SKM-1 treated with dmso at 0.1 percent for 144 hours (cell line): ENCODE measurements at regions not wholly inside any gene's neighbourhood (a gene's known extent, or its start where the extent isn't known, plus 50 kb on each side); places are given as distances from the start of the nearest gene placed in this dataset.
"Not testable (repeated sequence)": the region's sequence is repeated elsewhere in the genome, so short reads cannot be mapped to it uniquely, and the experiment has no call there.

Experiments
- DNase-seq: peaks from one replicate; lab custom pipeline; 2025; ENCODE audit not compliant: unreplicated experiment; lab: John Stamatoyannopoulos, UW

DNA sequence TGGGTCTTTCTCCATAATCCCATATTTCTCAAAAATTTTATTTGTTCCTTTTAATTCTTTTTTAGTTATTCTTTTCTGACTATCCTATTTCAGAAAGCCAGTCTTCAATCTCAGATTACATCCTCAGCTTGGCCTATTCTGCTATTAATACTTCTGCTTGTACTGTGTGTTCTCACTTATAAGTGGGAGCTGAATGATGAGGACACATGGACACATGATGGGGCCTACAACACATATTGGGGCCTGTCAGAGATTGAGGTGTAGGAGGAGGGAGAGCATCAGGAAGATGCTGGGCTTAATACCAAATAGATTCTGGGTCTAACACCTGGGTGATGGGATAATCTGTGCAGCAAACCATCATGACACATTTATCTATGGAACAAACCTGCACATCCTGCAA is 82.3 kb downstream of the MAGEE1 start:
- no peak for DNase-seq

DNA sequence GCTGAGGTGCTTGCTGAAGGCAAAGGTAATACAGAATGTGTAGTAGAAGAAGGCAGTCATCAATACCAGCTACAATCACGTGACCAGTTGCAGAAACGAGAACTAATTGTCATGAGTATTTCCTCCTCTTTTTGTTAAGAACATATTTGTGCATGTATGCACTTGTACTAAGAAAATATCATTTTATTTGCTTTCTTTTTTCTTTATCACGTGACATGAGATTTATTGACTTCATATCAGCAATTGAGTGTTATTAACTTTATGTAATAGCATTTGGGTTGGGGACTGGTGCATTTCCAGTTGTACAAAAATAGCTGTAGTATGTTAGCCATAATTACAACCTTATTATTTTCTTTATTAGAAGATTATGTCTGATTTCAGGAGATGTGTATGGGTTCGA is 90.0 kb downstream of the MAGEE1 start:
- no peak for DNase-seq

DNA sequence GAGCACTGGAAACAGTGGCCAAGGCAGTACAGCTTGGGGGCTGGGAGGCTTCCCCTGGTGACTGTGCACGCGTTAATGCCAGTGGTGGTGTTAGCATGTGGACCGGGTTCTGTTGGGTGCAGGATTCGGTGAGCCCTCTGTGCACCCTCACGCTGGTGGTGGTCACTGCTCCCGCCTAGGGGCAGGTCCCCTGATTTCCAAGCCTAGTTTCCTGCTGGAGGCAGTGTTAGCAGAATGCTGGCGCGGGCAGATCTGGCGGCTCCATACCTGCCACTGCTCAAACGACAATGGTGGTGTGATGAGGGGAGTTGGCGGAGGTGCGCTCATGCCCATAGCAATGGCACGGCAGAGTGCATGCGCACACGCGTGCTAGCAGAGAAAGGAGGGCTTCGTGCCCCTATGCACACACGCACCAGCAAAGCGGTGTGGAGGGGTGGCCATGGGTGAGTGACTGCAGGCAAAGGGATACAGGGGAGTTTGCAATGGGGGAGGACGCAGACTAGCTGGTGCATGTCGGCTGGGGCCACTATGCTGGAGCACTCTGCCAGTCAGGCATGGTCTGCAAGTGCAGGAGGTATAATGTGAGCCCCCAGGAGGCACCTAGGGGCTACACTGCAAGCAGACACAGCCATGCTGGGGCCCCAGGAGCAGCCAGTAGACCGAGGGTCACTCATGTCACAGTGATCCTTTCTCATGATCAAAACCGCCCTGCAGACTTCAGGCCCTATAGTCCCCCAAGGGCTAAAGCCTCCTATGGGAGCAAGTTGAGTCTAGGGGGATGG is 93.0 kb downstream of the MAGEE1 start:
- DNase-seq, result no peak

DNA sequence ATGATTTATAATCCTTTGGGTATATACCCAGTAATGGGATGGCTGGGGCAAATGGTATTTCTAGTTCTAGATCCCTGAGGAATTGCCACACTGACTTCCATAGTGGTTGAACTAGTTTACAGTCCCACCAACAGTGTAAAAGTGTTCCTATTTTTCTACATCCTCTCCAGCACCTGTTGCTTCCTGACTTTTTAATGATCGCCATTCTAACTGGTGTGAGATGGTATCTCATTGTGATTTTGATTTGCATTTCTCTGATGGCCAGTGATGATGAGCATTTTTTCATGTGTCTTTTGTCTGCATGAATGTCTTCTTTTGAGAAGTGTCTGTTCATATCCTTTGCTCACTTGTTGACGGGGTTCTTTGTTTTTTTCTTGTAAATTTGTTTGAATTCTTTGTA is 108.2 kb downstream of the MAGEE1 start:
- not testable (repeated sequence) for DNase-seq

DNA sequence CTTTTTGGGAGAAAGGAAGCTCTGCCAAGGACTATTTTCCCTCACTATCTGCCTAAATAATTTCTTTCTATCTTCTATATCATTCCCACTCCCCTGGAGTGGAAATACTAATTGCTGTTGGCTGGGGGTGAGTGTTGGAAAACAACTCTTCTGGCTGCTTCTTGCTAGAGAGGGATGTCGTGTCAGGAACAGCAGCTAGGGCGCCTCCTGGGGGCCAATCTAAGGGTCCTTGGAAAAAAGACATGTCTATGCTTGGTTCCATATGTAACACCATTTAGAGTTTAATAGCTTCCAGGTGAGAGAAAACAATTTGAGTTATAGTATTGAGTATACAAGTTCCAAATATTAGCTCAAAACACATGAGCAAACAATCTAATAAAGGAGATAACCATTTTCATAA is 111.3 kb downstream of the MAGEE1 start:
- no peak for DNase-seq

DNA sequence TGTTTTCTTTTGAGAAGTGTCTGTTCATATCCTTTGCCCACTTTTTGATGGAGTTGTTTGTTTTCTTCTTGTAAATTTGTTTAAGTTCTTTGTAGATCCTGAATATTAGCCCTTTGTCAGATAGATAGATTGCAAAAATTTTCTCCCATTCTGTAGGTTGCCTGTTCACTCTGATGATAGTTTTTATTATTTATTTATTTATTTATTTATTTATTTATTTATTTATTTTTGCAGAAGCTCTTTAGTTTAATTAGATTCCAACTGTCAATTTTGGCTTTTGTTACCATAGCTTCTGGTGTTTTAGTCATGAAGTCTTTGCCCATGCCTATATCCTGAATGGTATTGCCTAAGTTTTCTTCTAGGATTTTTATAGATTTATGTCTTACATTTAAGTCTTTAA is 115.9 kb downstream of the MAGEE1 start:
- not testable (repeated sequence) for DNase-seq

DNA sequence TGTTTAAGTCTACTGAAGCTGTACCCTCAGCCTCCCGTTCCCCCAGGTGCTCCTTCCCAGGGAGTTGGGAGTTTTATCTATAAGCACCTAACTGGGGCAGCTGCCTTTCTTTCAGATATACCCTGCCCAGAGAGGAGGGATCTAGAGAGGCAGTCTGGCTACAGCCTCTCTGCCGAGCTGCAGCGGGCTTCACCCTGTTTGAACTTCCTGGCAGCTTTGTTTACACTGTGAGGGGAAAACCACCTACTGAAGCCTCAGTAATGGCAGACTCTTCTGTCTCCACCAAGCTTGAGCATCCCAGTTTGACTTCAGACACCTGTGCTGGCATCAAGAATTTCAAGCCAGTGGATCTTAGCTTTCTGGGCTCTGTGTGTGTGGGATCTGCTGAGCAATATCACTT is 122.5 kb downstream of the MAGEE1 start:
- DNase-seq, result no peak

DNA sequence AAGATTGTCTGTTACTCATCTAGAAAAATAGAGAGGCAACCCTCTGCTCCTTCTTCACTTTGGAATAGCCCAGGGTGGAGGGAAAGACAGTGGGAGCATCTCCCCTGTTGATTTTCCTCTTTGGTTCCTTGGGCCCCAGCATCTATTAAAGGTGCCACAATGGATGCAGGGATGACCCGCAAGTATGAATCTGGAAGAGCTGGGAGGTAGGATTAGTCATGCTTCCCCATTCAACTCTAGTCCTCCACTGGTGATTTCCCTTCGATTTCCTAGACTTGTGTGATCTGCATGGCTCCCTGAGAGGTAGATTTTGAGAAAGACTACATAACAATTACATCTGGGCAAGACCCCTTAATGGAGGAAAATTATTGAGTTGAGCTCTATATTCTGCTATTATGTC is 127.8 kb downstream of the MAGEE1 start:
- no peak for DNase-seq

DNA sequence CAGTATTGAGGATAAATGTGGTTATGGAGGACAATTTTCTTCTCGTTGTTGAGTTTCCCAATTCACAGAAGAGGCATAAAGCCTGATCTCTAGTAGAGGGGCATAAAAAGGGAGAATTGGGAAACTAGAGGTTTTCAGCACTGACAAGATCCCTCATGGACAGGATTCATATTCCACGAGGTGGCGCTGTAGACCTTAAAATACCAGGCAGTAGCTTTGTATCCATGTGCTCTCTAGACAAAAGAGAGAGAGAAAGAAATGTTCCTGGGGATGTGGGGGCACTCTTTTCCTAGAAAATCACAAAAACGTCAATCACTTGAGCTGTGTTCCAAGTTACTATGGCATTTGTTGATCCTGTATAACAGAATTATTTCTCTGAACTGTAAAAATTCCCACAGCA is 128.3 kb downstream of the MAGEE1 start:
- peak; percentile 11 for DNase-seq

DNA sequence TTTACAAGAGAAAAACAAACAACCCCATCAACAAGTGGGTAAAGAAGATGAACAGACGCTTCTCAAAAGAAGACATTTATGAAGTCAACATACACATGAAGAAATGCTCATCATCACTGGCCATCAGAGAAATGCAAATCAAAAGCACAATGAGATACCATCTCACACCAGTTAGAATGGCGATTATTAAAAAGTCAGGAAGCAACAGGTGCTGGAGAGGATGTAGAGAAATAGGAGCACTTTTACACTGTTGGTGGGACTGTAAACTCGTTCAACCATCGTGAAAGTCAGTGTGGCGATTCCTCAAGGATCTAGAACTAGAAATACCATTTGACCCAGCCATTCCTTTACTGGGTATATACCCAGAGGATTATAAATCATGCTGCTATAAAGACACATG is 137.3 kb downstream of the MAGEE1 start:
- not testable (repeated sequence) for DNase-seq

DNA sequence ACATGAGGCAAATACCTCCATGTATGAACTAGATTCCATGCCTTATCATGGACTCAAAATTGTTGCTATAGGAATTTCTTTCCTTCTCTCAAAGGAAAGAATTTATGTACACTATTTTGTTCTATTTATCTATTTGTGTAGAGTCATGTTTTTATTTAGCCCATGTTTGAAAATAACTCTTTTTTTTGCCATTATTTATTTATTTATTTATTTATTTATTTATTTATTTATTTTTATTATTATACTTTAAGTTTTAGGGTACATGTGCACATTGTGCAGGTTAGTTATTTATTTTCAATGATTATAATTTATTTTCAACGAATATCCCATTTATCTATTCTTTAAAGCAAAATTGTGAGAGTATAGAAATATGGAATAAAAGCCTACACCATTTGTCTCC is 177.9 kb downstream of the MAGEE1 start:
- no peak for DNase-seq

DNA sequence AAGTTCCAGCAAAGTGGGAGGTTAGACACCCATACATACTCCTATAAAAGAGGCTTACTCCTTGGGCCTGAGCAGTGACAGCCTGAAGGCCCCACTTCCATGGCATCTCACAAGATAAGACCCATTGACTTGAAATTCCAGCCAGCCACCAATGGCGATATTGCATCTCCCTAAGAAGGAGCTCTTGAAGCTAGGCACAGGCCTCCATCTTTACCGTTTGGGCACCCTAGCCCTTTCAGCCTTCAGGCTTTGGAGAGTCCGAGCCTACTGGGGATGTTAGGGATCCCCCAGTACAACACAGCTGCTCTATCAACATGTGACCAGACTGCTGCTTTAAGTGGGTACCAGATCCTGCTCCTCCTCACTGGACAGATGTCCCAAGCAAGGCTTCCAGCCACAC is 189.5 kb downstream of the MAGEE1 start:
- no peak for DNase-seq

DNA sequence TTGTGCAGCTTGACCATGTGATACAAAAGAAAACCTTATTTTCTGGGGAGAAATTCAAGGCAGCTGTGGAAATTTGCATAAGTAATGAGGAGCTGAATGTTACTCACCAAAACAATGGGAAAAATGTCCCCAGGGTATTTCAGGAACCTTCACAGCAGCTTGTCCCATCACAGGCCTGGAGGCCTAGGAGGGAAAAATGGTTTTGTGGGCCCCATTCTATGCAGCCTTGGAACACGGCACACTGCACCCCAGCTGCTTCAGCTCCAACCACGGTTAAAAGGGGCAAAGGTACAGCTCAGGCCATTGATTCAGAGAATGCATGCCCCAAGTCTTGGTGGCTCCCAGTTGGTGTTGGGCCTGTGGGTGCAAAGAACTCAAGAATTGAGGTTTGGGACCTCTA is 216.1 kb downstream of the MAGEE1 start:
- no peak for DNase-seq

DNA sequence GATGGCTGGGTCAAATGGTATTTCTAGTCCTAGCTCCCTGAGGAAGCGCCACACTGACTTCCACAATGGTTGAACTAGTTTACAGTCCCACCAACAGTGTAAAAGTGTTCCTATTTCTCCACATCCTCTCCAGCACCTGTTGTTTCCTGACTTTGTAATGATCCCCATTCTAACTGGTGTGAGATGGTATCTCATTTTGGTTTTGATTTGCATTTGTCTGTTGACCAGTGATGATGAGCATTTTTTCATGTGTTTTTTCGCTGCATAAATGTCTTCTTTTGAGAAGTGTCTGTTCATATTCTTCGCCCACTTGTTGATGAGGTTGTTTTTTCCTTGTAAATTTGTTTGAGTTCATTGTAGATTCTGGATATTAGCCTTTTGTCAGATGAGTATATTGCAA is 223.9 kb downstream of the MAGEE1 start:
- DNase-seq, result not testable (repeated sequence)

DNA sequence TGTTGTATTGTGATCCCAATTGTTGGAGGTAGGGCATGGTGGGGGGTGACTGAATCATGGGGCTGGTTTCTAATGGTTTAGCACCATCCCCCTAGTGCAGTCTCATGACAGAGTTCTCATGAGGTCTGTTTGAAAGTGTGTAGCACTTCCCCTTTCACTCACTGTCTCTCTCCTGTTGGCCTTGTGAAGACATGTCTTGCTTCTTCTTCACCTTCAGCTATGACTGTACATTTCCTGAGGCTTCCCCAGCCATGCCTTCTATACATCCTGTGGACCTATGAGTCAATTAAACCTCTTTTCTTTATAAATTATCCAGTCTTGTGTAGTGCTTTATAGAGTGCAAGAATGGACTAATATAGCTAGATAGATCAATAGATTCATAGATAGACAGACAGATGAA is 230.0 kb downstream of the MAGEE1 start:
- no peak for DNase-seq
